ENCODE measurements at regions not wholly inside any gene's neighbourhood (a gene's known extent, or its start where the extent isn't known, plus 50 kb on each side); places are given as distances from the start of the nearest gene placed in this dataset.

GRCh38 chr7:57198801-57199200 lies 66.6 kb upstream of the ZNF479 start:
- H3K4me3 ChIP-seq (replicated peaks; ENCODE audit: insufficient read depth, low read length), result no peak overlapping the region
- TF ChIP-seq REST (IDR thresholded peaks at IDR 0.05; ENCODE audit: insufficient replicate concordance, low read depth) (no peak), GABPA (IDR thresholded peaks at IDR 0.05; ENCODE audit: low read depth) (no peak), SPI1 (IDR thresholded peaks at IDR 0.05; ENCODE audit: borderline replicate concordance, low read depth) (no peak), CTCF (IDR thresholded peaks at IDR 0.05; ENCODE audit: insufficient read depth, low read length) (no peak), POLR2AphosphoS5 (IDR thresholded peaks at IDR 0.05; ENCODE audit: low read depth) (no peak)
- no peak for DNase-seq (ENCODE audit: low read depth in 1 of 2, low spot score in 1 of 2)
- no peaks in the 10 kb centered on the region for H3K27me3 ChIP-seq (ENCODE audit: insufficient read depth, poor library complexity, severe bottlenecking)
- H3K27ac ChIP-seq (replicated peaks), result no peak overlapping the region

GRCh38 chr7:57199252-57199651 lies 67.0 kb upstream of the ZNF479 start:
- Histone ChIP-seq H3K4me3 (replicated peaks; ENCODE audit: insufficient read depth, low read length) (no peak overlapping the region), H3K27me3 (ENCODE audit: insufficient read depth, poor library complexity, severe bottlenecking) (no peaks in the 10 kb centered on the region), H3K27ac (replicated peaks) (no peak overlapping the region)
- TF ChIP-seq GABPA (IDR thresholded peaks at IDR 0.05; ENCODE audit: low read depth), result no peak
- TF ChIP-seq POLR2AphosphoS5 (IDR thresholded peaks at IDR 0.05; ENCODE audit: low read depth), result no peak
- TF ChIP-seq SPI1 (IDR thresholded peaks at IDR 0.05; ENCODE audit: borderline replicate concordance, low read depth), result no peak
- no peak for TF ChIP-seq CTCF (IDR thresholded peaks at IDR 0.05; ENCODE audit: insufficient read depth, low read length)
- no peak for TF ChIP-seq REST (IDR thresholded peaks at IDR 0.05; ENCODE audit: insufficient replicate concordance, low read depth)
- DNase-seq (ENCODE audit: low read depth in 1 of 2, low spot score in 1 of 2), result no peak

- Histone ChIP-seq H3K27ac (replicated peaks) (no peak overlapping the region), H3K4me3 (replicated peaks; ENCODE audit: insufficient read depth, low read length) (no peak overlapping the region), H3K27me3 (ENCODE audit: insufficient read depth, poor library complexity, severe bottlenecking) (no peaks in the 10 kb centered on the region)
- no peak for TF ChIP-seq REST (IDR thresholded peaks at IDR 0.05; ENCODE audit: insufficient replicate concordance, low read depth)
- TF ChIP-seq GABPA (IDR thresholded peaks at IDR 0.05; ENCODE audit: low read depth), result no peak
- no peak for TF ChIP-seq CTCF (IDR thresholded peaks at IDR 0.05; ENCODE audit: insufficient read depth, low read length)
- no peak for TF ChIP-seq SPI1 (IDR thresholded peaks at IDR 0.05; ENCODE audit: borderline replicate concordance, low read depth)
- TF ChIP-seq POLR2AphosphoS5 (IDR thresholded peaks at IDR 0.05; ENCODE audit: low read depth), result no peak
- no peak for DNase-seq (ENCODE audit: low read depth in 1 of 2, low spot score in 1 of 2)
Observed at GRCh38 chr7:57201021-57201894, 69.0 kb upstream of the ZNF479 start.
